ENCODE measurements at regions not wholly inside any gene's neighbourhood (a gene's known extent, or its start where the extent isn't known, plus 50 kb on each side); places are given as distances from the start of the nearest gene placed in this dataset.

- no peak for DNase-seq (ENCODE audit: low spot score)
Observed at GRCh38 chr6:139438775-139439174, 64.3 kb upstream of the CITED2 start.

GRCh38 chr6:139436957-139437348 lies 62.5 kb upstream of the CITED2 start:
- DNase-seq (ENCODE audit: low spot score) = no peak

- DNase-seq (ENCODE audit: low spot score) = no peak
Observed at GRCh38 chr6:139436200-139436956, 61.9 kb upstream of the CITED2 start.

- peak; percentile 25 for DNase-seq (ENCODE audit: low spot score)
Observed at GRCh38 chr6:139433631-139434419, 59.4 kb upstream of the CITED2 start.

- DNase-seq (ENCODE audit: low spot score) = no peak
Observed at GRCh38 chr6:139431602-139431956, 57.1 kb upstream of the CITED2 start.

GRCh38 chr6:139430899-139431601 lies 56.6 kb upstream of the CITED2 start:
- DNase-seq (ENCODE audit: low spot score) = no peak

GRCh38 chr6:139429580-139430145 lies 55.2 kb upstream of the CITED2 start:
- DNase-seq (ENCODE audit: low spot score) = no peak

- DNase-seq (ENCODE audit: low spot score) = no peak
Observed at GRCh38 chr6:139427199-139427598, 52.8 kb upstream of the CITED2 start.

- no peak for DNase-seq (ENCODE audit: low spot score)
Observed at GRCh38 chr6:139426795-139427194, 52.3 kb upstream of the CITED2 start.

GRCh38 chr6:139425780-139426179 lies 51.3 kb upstream of the CITED2 start:
- DNase-seq (ENCODE audit: low spot score) = no peak

- no peak for DNase-seq (ENCODE audit: low spot score)
Observed at GRCh38 chr6:139423971-139424667, 49.7 kb upstream of the CITED2 start.

Data from hematopoietic multipotent progenitor cell treated with erythropoietin and hydrocortisone succinate and interleukin-3 and kit ligand, for 17 days (in vitro differentiated cells).